ENCODE measurements at regions not wholly inside any gene's neighbourhood (a gene's known extent, or its start where the extent isn't known, plus 50 kb on each side); places are given as distances from the start of the nearest gene placed in this dataset.

- H3K9ac ChIP-seq, result no peak overlapping the region
- H3K27me3 ChIP-seq, result no peaks in the 10 kb centered on the region
- TF ChIP-seq EZH2 (IDR thresholded peaks at IDR 0.05), result no peak
- TF ChIP-seq CTCF (IDR thresholded peaks at IDR 0.05), result no peak
- no peak for TF ChIP-seq EZH2phosphoT487 (IDR thresholded peaks at IDR 0.05)
- no peak overlapping the region for H3K27ac ChIP-seq
- Mint-ChIP-seq H3K4me3 (no peak overlapping the region), H3K27me3 (ENCODE audit: insufficient read depth, low read depth) (peaks cover 3% of the 10 kb centered on the region), H3K9me3 (no peaks in the 10 kb centered on the region), H3K27ac (no peak overlapping the region), H3K4me1 (peaks cover 15% of the 10 kb centered on the region), H3K36me3 (no peaks in the 10 kb centered on the region)
- no peak overlapping the region for H3K4me3 ChIP-seq
- H3K9me3 ChIP-seq (ENCODE audit: low read depth), result no peaks in the 10 kb centered on the region
- no peaks in the 10 kb centered on the region for H3K79me2 ChIP-seq (ENCODE audit: low read depth)
- H3K4me2 ChIP-seq, result no peak overlapping the region
- H3K4me1 ChIP-seq, result peaks cover 11% of the 10 kb centered on the region
- H3K36me3 ChIP-seq, result no peaks in the 10 kb centered on the region
- no peak for DNase-seq (ENCODE audit: low spot score)
- no peaks in the 10 kb centered on the region for H4K20me1 ChIP-seq (ENCODE audit: low read depth)
- H2AFZ ChIP-seq (replicated peaks), result no peak overlapping the region
- H3F3A ChIP-seq (ENCODE audit: low read depth), result peaks cover 5% of the 10 kb centered on the region
Measured at GRCh38 chr10:125543796-125544195, 139.2 kb downstream of the TEX36 start.

- H3K4me3 ChIP-seq, result no peak overlapping the region
- no peak for DNase-seq (ENCODE audit: low spot score)
- no peak overlapping the region for H3K4me3 Mint-ChIP-seq
Measured at GRCh38 chr10:125538947-125539731, 143.8 kb downstream of the TEX36 start.

GRCh38 chr10:125536236-125536635, 146.7 kb downstream of the TEX36 start:
- no peaks in the 10 kb centered on the region for H3K27me3 ChIP-seq
- H3K9me3 ChIP-seq (ENCODE audit: low read depth), result no peaks in the 10 kb centered on the region
- no peaks in the 10 kb centered on the region for H4K20me1 ChIP-seq (ENCODE audit: low read depth)
- no peak overlapping the region for H3K4me2 ChIP-seq
- TF ChIP-seq CTCF (IDR thresholded peaks at IDR 0.05) (no peak), EZH2 (IDR thresholded peaks at IDR 0.05) (no peak), EZH2phosphoT487 (IDR thresholded peaks at IDR 0.05) (no peak)
- Mint-ChIP-seq H3K27ac (no peak overlapping the region), H3K27me3 (ENCODE audit: insufficient read depth, low read depth) (peaks cover 3% of the 10 kb centered on the region), H3K36me3 (no peaks in the 10 kb centered on the region), H3K4me3 (no peak overlapping the region), H3K9me3 (no peaks in the 10 kb centered on the region), H3K4me1 (peaks cover 14% of the 10 kb centered on the region)
- no peaks in the 10 kb centered on the region for H3K79me2 ChIP-seq (ENCODE audit: low read depth)
- no peak overlapping the region for H3K9ac ChIP-seq
- no peaks in the 10 kb centered on the region for H3F3A ChIP-seq (ENCODE audit: low read depth)
- no peak for DNase-seq (ENCODE audit: low spot score)
- H2AFZ ChIP-seq (replicated peaks), result no peak overlapping the region
- H3K4me1 ChIP-seq, result peaks cover 8% of the 10 kb centered on the region
- H3K36me3 ChIP-seq, result no peaks in the 10 kb centered on the region
- H3K4me3 ChIP-seq, result no peak overlapping the region
- H3K27ac ChIP-seq, result no peak overlapping the region

More at GRCh38 chr10:125538947-125539731, 143.8 kb downstream of the TEX36 start:
- TF ChIP-seq EZH2 (IDR thresholded peaks at IDR 0.05) (no peak), CTCF (IDR thresholded peaks at IDR 0.05) (no peak), EZH2phosphoT487 (IDR thresholded peaks at IDR 0.05) (no peak)
- Histone ChIP-seq H3K9me3 (ENCODE audit: low read depth) (no peaks in the 10 kb centered on the region), H3K79me2 (ENCODE audit: low read depth) (no peaks in the 10 kb centered on the region), H2AFZ (replicated peaks) (no peak overlapping the region), H3F3A (ENCODE audit: low read depth) (no peaks in the 10 kb centered on the region), H3K36me3 (no peaks in the 10 kb centered on the region), H3K4me1 (no peaks in the 10 kb centered on the region), H3K9ac (no peak overlapping the region), H3K4me2 (no peak overlapping the region), H3K27ac (no peak overlapping the region), H3K27me3 (no peaks in the 10 kb centered on the region), H4K20me1 (ENCODE audit: low read depth) (no peaks in the 10 kb centered on the region)
- Mint-ChIP-seq H3K4me1 (peaks cover 9% of the 10 kb centered on the region), H3K27ac (no peak overlapping the region), H3K27me3 (ENCODE audit: insufficient read depth, low read depth) (no peaks in the 10 kb centered on the region), H3K36me3 (no peaks in the 10 kb centered on the region), H3K9me3 (no peaks in the 10 kb centered on the region)

Data from neural progenitor cell (in vitro differentiated cells).